ENCODE measurements at regions not wholly inside any gene's neighbourhood (a gene's known extent, or its start where the extent isn't known, plus 50 kb on each side); places are given as distances from the start of the nearest gene placed in this dataset.

DNA sequence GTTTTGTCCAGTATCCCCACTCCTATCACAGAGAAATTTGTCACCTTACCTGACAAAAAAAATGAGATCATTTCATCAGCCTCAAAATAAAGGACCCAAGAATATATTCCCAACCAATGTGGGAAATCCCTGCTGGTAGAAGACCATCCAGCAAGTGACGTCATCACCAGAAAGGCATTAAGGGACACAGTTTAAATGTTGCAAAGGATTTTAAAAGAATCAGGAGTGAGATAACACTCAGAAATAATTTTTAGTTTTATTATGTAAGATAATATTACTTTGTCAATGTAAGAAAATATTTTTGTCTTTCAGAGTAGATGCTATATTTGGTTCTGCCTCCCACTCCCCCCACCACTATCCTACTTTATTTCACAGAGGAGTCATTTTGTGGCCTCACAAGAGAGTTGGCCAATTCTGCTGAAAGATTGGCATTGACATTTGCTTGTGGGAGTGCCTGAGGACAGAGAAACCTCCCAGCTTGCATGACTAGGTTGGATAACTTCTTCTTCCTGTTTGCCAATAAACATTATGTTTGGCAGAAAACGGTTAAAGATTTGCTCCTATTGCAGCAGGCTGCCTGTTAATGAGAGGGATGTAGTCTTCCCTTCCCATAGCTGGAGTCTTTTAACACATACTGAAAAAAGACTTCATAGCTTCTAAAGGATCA, 288.6 kb upstream of the DAB2 start:
- Histone ChIP-seq H3K27me3 (ENCODE audit: control insufficient read depth, insufficient read depth, low read length) (no peaks in the 10 kb centered on the region), H3K4me3 (ENCODE audit: low read depth, low read length) (no peak overlapping the region), H3K9me3 (ENCODE audit: control insufficient read depth, insufficient read depth, low read length) (no peaks in the 10 kb centered on the region), H3K27ac (ENCODE audit: low read depth, low read length) (no peak overlapping the region)
- TF ChIP-seq CTCF (IDR thresholded peaks at IDR 0.05; ENCODE audit: low read depth, low read length), result no peak
- DNase-seq (ENCODE audit: low read depth, low spot score), result no peak
- ChIA-PET POLR2A (no interaction called here), CTCF (interaction anchor here (0.6 to 5.4 kb wide), 30 partner anchors 8 to 1026 kb away, joined by 3 to 53 read pairs (median 4); no protein-coding TSS in a partner anchor)

DNA sequence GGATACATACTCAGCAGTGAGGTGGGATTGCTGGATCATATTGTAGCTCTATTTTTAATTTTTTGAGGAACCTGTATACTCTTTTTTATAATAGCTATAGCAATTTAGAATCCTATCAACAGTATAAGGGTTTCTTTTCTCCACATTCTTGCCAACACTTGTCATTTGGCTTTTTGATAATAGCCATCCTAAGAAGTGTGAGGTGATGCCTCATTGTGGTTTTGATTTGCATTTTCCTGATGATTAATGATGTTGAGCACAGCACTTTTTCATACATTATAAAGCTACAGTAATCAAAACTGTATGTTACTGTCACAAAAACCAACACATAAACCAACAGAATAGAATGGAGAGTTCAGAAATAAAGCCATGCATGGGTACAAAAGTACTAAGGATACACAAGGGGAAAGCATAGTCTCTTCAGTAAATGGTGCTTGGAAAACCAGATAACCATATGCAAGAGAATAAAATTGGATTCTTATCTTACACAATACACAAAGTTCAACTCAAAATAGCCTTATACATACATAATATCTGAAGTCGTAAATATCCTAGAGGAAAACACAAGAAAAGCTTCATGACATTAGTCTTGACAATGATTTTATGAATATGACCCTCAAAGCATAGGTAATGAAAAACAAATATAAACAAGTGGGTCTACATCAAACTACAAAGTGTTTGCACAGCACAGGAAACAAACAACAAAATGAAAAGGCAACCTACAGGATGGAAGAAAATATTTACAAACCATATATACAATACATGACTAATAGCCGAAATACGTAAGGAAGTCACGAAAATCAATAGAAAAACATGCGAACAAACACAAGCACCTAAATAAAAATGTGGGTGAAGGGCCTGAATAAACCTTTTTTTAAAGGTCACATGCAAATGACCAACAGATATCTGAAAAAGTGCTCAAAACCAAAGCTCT, 287.8 kb upstream of the DAB2 start:
- no peaks in the 10 kb centered on the region for H3K9me3 ChIP-seq (ENCODE audit: control insufficient read depth, insufficient read depth, low read length)
- H3K4me3 ChIP-seq (ENCODE audit: low read depth, low read length), result no peak overlapping the region
- DNase-seq (ENCODE audit: low read depth, low spot score), result no peak
- no peaks in the 10 kb centered on the region for H3K27me3 ChIP-seq (ENCODE audit: control insufficient read depth, insufficient read depth, low read length)
- CTCF ChIA-PET, result interaction anchor here (0.8 to 5.4 kb wide), 9 partner anchors 9 to 1022 kb away, joined by 3 to 53 read pairs (median 5); no protein-coding TSS in a partner anchor
- no peak overlapping the region for H3K27ac ChIP-seq (ENCODE audit: low read depth, low read length)
- POLR2A ChIA-PET, result no interaction called here
- TF ChIP-seq CTCF (IDR thresholded peaks at IDR 0.05; ENCODE audit: low read depth, low read length), result no peak

DNA sequence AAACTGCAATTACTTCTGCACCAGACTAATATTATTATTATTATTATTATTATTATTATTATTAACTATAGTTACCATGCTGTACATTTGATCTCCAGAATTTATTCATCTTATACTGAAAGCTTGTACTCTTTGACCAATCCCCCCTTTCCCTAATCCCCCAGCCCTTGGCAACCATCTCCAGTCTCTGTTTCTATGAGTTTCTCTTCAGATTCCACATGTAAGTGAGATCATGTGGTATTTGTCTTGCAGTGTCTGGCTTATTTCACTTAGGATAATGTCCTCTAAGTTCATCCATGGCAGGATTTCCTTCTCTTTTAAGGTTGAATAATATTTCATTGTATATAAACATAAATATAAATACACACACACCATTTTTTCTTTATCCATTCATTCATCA, 287.0 kb upstream of the DAB2 start:
- POLR2A ChIA-PET, result no interaction called here
- CTCF ChIA-PET, result interaction anchor here (1.3 to 5.4 kb wide), 2 partner anchors 237 to 978 kb away, joined by 5 to 53 read pairs; no protein-coding TSS in a partner anchor
- H3K27me3 ChIP-seq (ENCODE audit: control insufficient read depth, insufficient read depth, low read length), result no peaks in the 10 kb centered on the region
- no peak for DNase-seq (ENCODE audit: low read depth, low spot score)
- no peak for TF ChIP-seq CTCF (IDR thresholded peaks at IDR 0.05; ENCODE audit: low read depth, low read length)
- H3K27ac ChIP-seq (ENCODE audit: low read depth, low read length), result no peak overlapping the region
- H3K4me3 ChIP-seq (ENCODE audit: low read depth, low read length), result no peak overlapping the region
- H3K9me3 ChIP-seq (ENCODE audit: control insufficient read depth, insufficient read depth, low read length), result no peaks in the 10 kb centered on the region

GRCh38 chr5:39709032-39709431, 284.3 kb upstream of the DAB2 start:
- no peak for DNase-seq (ENCODE audit: low read depth, low spot score)

More at GRCh38 chr5:39709032-39709431, 284.3 kb upstream of the DAB2 start:
- Histone ChIP-seq H3K27me3 (ENCODE audit: control insufficient read depth, insufficient read depth, low read length) (no peaks in the 10 kb centered on the region), H3K27ac (ENCODE audit: low read depth, low read length) (no peak overlapping the region), H3K4me3 (ENCODE audit: low read depth, low read length) (no peak overlapping the region), H3K9me3 (ENCODE audit: control insufficient read depth, insufficient read depth, low read length) (no peaks in the 10 kb centered on the region)
- TF ChIP-seq CTCF (IDR thresholded peaks at IDR 0.05; ENCODE audit: low read depth, low read length), result no peak
- ChIA-PET POLR2A (no interaction called here), CTCF (interaction anchor here (1.0 to 1.2 kb wide), 2 partner anchors 980 to 1017 kb away, joined by 4 to 5 read pairs; no protein-coding TSS in a partner anchor)

All from AG04450 (cell line).